ENCODE measurements at regions not wholly inside any gene's neighbourhood (a gene's known extent, or its start where the extent isn't known, plus 50 kb on each side); places are given as distances from the start of the nearest gene placed in this dataset.
"Not testable (repeated sequence)": the region's sequence is repeated elsewhere in the genome, so short reads cannot be mapped to it uniquely, and the experiment has no call there.

- DNase-seq (ENCODE audit: extremely low read depth in 1 of 2, low read depth in 1 of 2) = no peak
Observed at GRCh38 chr5:74501674-74502478, 138.7 kb downstream of the ENC1 start.

- DNase-seq (ENCODE audit: extremely low read depth in 1 of 2, low read depth in 1 of 2) = no peak
Observed at GRCh38 chr5:74500110-74500917, 140.2 kb downstream of the ENC1 start.

DNA sequence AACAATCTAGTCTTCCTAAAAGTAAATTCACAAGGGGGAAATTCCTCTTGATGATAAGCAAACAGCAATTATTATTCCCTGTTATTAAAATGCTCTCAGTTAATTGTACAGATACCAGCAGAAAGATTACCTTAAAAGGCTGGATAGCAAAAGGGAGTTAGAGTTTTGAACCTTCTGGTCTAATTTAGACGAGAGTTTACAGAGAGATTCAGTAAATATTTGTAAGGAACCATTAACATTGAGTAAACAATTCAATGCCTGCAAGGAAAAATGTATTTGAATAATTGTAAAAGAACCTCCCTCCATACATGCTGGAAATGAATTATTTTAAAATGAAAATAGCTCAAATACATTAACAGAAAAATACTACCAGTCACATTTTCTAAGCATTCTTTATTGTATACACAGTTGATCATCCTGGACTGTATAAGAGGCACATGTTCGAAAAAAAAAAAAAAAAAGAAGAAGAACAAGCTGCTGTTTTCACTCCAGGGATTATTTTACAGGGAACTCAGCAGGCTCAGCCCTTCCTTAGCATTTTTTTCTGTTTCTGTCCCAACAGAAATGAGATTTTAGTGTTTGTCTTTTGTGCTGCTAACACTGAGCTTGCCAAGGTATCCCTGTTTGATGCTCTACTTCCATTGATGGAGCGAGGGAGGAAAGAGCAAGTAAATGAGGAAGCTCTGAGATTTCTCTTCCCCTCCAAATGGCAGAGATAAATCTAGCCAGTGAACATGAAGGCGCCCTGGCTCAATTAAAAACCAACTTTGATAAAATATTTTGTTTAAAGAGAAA, 141.1 kb downstream of the ENC1 start:
- DNase-seq (ENCODE audit: extremely low read depth in 1 of 2, low read depth in 1 of 2) = no peak

DNA sequence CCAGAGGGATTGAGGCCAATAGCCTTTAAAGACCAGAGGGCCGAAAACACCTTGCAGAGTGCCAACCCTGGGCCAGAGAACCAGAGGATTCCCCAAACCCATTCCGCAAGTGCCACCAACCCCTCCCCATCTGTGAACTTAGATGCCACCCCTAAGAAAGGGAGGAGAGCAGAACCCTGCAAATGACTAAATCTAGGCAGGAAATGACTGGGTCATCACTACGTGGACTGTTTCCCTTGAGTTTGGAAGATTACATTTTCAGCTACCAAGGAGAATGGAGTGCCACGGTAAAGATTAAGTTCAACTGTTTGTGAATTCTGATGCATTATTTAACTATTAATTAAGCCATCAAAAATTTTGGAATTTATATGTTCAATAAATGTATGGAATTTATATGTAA, 142.8 kb downstream of the ENC1 start:
- DNase-seq (ENCODE audit: extremely low read depth in 1 of 2, low read depth in 1 of 2) = no peak

- no peak for DNase-seq (ENCODE audit: extremely low read depth in 1 of 2, low read depth in 1 of 2)
Observed at GRCh38 chr5:74493411-74493810, 147.1 kb downstream of the ENC1 start.

GRCh38 chr5:74492230-74492629, 148.3 kb downstream of the ENC1 start:
- no peak for DNase-seq (ENCODE audit: extremely low read depth in 1 of 2, low read depth in 1 of 2)

DNA sequence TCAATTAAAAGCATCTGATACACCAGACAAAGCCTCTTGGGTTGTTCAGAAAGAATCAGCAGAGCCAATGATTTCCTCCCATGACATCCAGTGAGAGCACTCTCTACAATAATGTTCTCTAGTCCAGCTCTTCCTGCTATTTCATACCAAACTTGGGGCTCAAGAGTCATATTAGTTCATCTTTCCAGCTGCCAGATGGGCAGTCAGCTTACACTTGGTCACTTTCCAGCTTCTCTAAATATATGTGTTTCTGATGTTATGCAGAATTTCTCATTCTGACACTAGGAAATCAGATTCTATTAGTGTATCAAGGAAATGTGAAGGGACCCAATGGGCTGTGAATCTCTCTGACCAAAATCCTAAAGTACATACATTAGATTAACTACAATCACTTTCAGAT, 148.9 kb downstream of the ENC1 start:
- DNase-seq (ENCODE audit: extremely low read depth in 1 of 2, low read depth in 1 of 2) = no peak

DNA sequence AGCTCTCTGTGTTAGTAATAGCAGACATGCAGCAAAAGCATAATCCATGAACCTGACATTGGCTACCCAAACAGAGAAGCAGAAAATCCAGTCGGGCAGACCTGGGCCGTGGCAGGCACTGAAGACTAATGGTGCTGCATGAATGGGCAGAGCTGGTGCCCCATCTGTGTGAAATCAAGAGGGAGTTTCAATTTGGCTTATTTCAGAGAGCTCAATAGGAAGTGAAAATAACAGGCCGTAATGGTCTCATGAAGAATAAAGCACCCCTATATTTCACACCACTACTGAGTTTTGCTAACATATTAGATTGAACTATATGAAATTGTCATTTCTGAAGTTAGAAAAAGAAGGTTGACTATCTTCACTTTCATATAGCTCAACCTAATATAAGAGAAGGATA, 149.7 kb downstream of the ENC1 start:
- no peak for DNase-seq (ENCODE audit: extremely low read depth in 1 of 2, low read depth in 1 of 2)

- no peak for DNase-seq (ENCODE audit: extremely low read depth in 1 of 2, low read depth in 1 of 2)
Observed at GRCh38 chr5:74482990-74483389, 157.5 kb downstream of the ENC1 start.

GRCh38 chr5:74482523-74482922, 158.0 kb downstream of the ENC1 start:
- no peak for DNase-seq (ENCODE audit: extremely low read depth in 1 of 2, low read depth in 1 of 2)

GRCh38 chr5:74481357-74481756, 159.2 kb downstream of the ENC1 start:
- not testable (repeated sequence) for DNase-seq (ENCODE audit: extremely low read depth in 1 of 2, low read depth in 1 of 2)

DNA sequence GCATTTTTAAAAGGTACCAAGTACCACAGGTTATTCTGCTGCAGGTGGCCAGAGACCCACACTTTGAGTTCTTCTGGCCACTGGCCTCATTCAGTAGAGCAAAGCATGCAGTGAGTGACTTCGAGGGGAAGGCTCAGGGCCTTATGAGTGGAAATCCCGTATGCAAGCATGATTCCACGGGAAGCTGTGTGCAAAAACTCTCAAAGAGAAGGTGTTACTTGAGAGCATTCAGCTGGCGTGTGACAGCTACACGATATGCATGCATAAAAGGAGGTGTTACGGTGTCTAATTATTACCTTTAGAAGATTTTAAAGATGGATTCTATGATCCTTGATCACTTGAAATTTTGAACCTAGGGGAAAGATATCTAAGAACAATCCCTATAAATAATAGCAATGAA, 160.3 kb downstream of the ENC1 start:
- DNase-seq (ENCODE audit: extremely low read depth in 1 of 2, low read depth in 1 of 2) = no peak

DNA sequence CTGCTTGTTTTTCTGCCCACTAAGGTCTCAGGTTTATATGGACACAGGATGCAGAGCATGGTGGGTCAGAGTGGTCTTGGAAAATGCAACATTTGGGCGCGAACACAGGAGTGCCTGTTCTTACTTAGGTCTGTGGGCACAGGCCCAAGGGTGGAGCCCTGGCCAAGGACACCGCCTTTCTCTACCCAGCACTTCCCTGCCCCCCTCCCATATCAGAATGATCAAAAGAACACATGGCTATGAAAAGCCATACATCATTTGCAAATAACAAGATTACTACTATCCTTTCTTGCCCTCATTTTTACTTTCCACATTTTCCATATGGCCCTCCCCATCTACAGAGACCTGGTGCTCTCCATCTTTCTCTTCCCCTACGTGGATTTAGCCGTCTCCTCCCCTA, 162.2 kb downstream of the ENC1 start:
- DNase-seq (ENCODE audit: extremely low read depth in 1 of 2, low read depth in 1 of 2) = no peak

GRCh38 chr5:74477761-74478160, 162.8 kb downstream of the ENC1 start:
- DNase-seq (ENCODE audit: extremely low read depth in 1 of 2, low read depth in 1 of 2) = no peak

DNA sequence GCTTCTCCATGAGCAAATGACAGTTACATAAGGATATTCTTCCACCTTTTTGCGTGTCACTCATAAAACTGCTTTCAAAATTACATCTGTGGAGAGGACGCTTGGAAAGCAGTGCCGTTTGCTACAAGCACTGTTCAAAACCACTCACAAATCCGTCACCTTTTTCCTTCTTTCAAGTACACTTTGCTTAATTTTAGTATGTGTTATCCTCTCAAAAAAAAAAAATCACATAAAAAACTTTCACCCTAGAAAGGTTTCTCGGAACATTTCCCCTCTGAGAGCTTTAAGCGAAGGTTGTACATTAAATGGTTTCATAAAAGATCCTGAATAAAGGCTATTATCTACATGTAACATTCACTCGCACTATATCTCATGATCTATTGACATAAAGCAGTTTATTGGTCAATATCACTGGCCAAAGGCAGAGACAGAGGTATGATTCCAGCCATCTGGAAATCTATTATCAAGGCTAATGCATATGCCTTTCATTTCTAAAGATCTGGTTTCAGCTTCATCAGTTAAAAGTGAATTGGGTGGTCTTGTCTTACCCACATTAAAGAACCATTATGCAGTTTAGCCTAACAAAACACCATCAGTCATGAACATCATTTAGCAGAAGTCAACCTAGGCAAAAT, 163.6 kb downstream of the ENC1 start:
- no peak for DNase-seq (ENCODE audit: extremely low read depth in 1 of 2, low read depth in 1 of 2)

GRCh38 chr5:74476046-74476818, 164.3 kb downstream of the ENC1 start:
- no peak for DNase-seq (ENCODE audit: extremely low read depth in 1 of 2, low read depth in 1 of 2)

DNA sequence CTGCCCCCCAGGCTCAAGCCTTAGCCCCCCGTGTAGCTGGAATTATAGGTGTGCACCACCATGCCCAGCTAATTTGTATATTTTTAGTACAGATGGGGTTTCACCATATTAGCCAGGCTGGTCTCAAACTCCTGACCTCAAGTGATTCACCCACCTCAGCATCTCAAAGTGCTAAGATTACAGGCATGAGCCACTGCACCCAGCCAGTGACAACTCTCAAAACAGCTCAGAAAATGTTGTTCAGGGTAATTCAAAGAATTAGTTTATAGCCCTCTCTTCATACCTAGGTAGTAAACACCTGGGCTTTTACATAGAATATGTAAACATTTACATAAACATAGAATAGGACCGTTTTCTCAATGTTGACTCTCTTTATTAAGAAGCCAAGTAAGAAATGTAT, 168.7 kb downstream of the ENC1 start:
- no peak for DNase-seq (ENCODE audit: extremely low read depth in 1 of 2, low read depth in 1 of 2)

GRCh38 chr5:74469234-74469994, 171.1 kb downstream of the ENC1 start:
- no peak for DNase-seq (ENCODE audit: extremely low read depth in 1 of 2, low read depth in 1 of 2)

GRCh38 chr5:74468421-74468820, 172.1 kb downstream of the ENC1 start:
- no peak for DNase-seq (ENCODE audit: extremely low read depth in 1 of 2, low read depth in 1 of 2)
